Esophagus muscularis mucosa (tissue), 4 donors: ENCODE measurements at regions not wholly inside any gene's neighbourhood (a gene's known extent, or its start where the extent isn't known, plus 50 kb on each side); places are given as distances from the start of the nearest gene placed in this dataset.

Experiments
- CTCF ChIP-seq, 3 experiments: fragments of 200-600 bp in 2 of 3; fragments of 450-650 bp in 1 of 3; sonication (generic) in 2 of 3; IDR thresholded peaks; one replicate each; pipeline ENCODE4 v1.5.1; 2017 to 2019; ENCODE audit warnings: antibody characterized with exemption in 3 of 3, mild to moderate bottlenecking in 2 of 3, moderate library complexity in 1 of 3
- EP300 ChIP-seq: sonication (generic); formaldehyde crosslinking; IDR thresholded peaks from one replicate; pipeline ENCODE4 v1.6.1; 2017; ENCODE audit warnings: antibody characterized with exemption
- POLR2A ChIP-seq: fragments of 450-650 bp; IDR thresholded peaks from one replicate; pipeline ENCODE4 v1.6.1; 2017; ENCODE audit warnings: antibody characterized with exemption, moderate library complexity, mild to moderate bottlenecking, low read depth
- POLR2AphosphoS5 ChIP-seq, 2 donors: sonication (generic); formaldehyde crosslinking; IDR thresholded peaks; one replicate each; pipeline ENCODE4 v1.6.1; 2017; ENCODE audit warnings: antibody characterized with exemption in 2 of 2

- TF ChIP-seq CTCF (IDR thresholded peaks at IDR 0.05) (no peak), EP300 (no peak), POLR2AphosphoS5 (IDR thresholded peaks at IDR 0.05) (no peak), POLR2A (no peak)
These were observed 60.8 kb upstream of the GPR158 start for GRCh38 chr10:25114036-25114411.
